ENCODE measurements at regions not wholly inside any gene's neighbourhood (a gene's known extent, or its start where the extent isn't known, plus 50 kb on each side); places are given as distances from the start of the nearest gene placed in this dataset.

DNA sequence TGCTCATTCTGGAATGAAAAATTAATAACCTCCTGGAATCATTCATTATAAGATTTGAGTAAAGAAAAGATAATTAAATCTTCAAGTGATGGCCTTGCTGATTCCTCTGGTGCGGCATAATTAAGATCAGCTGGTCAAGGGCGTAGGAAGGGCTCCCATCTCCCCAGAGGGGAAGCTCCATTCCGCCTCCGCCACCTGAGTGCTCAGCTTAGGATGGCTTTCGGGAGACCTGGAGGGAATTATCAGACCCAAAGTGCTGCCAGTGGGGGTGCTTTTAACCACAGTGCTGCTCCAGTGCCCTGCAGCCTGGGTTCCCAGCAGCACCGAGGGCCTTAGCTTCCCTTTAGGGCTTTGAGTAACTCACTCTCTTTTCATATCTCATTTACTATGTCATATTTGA lies 556.6 kb upstream of the RGMA start:
- no peak for DNase-seq (ENCODE audit: low spot score)

- no peak for DNase-seq (ENCODE audit: low spot score)
Measured at GRCh38 chr15:93644595-93644994, 555.6 kb upstream of the RGMA start.

DNA sequence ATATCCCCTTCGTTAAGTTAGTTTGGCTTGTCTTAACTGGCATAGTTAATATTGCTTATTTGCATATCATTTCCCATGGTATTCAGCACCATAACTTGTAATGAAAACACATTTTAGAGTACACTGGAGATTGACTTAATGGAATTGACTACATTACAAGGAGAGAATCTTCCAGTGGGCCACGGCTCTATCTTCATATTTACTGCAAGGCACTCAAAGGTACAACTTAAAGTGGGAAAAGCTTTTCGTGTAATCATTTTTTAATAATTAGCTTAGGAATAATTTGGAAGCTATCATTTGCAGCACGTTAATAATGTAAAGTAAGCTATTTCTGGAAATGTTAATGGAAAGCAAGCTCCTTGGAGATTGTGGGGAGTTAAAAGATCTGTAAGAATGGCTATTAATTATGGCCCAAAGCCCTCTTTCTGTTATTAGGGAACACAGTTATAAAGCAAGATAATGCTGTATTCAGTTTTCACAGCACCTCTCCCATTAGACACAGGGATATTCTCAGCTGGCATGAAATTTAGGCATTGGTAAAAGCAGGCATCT lies 551.5 kb upstream of the RGMA start:
- DNase-seq (ENCODE audit: low spot score): no peak

DNA sequence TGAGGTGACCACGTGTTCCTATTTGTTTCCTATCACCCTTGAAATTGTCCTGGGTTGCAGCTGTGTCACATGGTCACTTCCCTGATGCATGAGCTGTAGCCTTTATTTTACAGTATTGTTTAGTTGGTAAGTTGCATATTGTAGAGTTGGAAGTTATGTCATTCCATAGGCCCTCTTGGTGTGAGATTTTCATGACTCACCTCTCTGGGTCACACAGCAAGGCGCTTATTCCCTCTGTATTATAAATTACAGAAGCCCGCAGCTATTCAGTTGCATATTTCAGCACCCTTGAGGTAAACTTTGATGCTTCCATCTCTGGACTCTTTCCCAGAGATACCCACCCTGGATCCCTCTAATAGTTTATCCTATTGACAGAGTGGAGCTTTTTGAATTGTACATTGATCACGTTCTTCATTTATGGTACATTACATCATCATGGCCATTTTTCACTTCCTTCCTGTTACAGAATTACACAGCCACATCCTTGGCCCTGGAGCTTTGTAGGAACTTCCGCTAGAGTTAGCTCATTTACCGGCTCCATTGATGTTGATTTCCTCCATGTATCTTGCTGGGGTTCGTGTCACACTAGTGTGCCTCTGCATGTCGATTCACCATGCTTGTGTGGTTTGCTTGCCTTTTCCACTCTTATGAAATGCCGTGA lies 543.1 kb upstream of the RGMA start:
- DNase-seq (ENCODE audit: low spot score): no peak

DNA sequence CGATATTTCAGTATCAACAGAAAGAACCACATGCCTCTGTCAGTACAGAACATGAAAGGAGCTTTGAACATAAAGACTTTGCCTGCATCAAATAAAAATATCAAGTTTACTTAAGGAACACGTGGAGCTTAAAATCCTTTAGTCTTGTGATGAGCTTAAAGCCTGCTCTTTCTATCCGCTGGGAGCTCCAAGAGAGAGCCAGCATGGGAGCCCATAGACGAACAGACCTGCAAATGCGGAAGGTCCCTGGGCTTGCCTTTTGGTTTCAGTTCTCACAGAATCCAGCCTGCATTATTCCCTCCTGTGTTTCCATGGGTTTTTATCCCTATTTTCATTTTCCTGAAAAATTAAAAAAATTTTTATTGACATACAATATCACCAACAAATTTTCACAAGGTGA lies 530.6 kb upstream of the RGMA start:
- DNase-seq (ENCODE audit: low spot score): no peak

- no peak for DNase-seq (ENCODE audit: low spot score)
Measured at GRCh38 chr15:93617443-93617842, 528.4 kb upstream of the RGMA start.

DNA sequence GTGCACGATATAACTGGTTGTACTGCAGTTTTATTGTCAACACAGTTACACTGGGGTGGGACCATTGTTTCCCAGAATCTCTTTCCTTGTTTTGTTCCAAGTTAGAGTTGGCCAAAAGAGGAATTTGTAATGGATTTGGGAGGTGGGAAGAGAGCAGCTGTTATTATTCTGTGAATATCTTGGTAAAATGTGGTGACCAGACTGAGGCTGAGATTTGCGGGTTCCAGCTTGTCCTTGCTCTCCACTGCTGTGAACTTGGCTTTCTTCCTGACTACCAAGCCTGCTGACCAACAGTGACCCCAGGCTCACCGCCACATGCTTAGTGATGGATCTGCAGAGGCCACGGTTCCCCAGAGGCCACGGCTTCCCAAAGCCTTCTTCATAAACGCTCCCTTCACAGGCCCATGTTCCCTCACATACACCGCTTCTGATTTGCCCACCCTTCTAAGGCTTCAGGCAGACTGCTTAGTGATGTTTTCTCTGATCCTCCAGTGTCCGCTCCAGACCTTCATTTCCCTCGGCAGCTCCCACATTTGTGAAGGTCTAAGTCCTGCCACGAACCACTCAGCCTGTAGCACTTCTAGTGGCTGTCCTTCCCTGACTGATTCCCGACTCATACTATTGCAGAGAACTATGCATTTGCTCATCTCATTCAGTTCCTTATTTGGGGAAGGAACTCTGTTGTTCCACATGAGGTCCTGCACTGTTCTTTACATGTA lies 525.5 kb upstream of the RGMA start:
- no peak for DNase-seq (ENCODE audit: low spot score)

DNA sequence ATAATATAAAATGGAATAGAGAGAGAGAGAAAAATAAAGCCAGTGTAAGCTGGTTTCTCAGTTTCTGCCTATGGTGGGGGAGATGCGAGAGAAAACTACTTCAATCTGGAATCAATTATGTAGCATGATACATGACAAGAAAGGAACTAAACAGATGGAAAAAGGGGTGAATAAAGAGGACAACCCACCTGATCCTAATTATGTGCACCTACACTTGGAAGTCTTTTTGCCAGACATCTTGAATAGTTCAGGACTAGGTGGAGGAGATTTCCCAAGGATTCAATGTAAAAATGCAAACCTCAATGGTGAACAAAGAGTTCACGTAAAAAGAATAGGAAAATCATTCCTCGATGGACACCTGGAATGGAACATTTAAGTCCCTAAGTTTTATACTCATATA lies 524.4 kb upstream of the RGMA start:
- DNase-seq (ENCODE audit: low spot score): no peak

DNA sequence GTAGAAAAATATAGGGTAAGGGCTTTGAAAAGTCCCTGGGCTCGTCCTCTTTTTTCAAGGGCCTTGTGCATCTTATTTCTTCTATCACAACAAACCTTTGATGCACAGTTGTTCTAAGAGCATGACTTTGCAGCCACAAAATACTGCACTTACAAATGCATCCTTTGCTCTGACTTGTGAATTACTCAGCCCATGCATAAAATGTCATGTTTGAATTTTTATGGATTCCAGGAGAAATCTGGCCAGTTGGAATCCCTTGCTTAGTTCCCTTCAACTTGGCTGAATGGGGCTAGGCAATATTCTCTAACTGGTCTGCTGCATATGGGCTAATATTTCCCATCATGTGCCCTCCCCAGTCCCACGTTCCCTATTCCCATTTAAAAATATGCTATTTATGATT lies 523.9 kb upstream of the RGMA start:
- DNase-seq (ENCODE audit: low spot score): no peak

DNA sequence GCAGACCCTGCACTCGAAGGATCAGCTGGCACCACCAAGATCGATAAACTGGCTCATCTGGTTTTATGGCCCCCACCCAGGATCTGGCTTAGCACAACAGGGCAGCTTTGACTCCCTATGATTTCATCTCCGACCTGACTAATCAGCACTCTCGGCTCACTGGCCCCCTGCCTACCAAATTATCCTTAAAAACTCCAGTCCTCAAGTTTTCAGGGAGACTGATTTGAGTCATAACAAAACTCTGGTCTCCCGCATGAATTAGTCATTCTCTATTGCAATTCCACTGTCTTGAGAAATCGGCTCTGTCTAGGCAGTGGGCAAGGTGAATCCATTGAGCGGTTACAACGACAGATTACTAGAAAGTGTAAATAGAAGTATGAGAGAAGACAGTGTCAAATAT lies 521.9 kb upstream of the RGMA start:
- DNase-seq (ENCODE audit: low spot score): no peak

GRCh38 chr15:93608643-93609148 lies 519.7 kb upstream of the RGMA start:
- DNase-seq (ENCODE audit: low spot score): no peak

GRCh38 chr15:93603550-93603949 lies 514.5 kb upstream of the RGMA start:
- no peak for DNase-seq (ENCODE audit: low spot score)

DNA sequence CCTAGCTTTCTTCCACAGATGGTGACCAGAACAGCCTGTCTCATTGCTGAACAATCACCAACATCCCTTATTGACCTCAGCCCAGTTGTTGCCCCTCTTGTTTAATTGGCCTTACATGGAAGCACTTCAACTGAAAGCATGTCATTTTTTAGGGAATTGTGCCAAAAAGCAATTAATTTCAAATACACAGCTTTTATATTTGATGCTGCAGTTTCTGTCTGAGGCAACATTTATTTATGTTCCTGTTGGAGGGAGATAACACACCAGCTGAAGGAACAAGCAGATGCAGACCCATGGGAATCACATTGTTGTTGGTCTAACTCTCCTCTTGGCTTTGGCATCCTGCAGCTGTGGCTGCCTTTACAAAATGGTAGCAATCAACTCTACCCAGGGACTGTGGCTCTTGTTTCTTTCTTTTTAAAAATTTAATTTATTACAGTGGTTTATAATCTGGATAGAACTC lies 498.1 kb upstream of the RGMA start:
- DNase-seq (ENCODE audit: low spot score): no peak

DNA sequence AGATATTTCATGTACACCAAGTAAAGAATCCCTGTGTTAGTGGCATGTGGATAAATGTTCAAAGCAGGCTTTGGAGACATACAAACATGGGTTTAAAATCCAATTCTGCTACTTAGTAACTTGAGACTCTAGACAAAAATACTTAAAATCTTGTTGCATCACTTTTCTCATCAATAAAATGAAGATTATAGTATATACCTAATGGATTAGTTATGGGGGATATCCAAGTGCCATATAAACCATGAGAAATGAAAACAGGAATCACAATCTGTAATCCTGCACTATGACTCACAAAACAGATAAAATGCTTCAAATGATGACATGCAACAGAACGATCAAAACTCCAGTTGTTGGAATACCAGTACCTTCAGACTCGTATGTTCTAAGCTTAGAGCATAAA lies 496.0 kb upstream of the RGMA start:
- no peak for DNase-seq (ENCODE audit: low spot score)

GRCh38 chr15:93583968-93584367 lies 495.0 kb upstream of the RGMA start:
- no peak for DNase-seq (ENCODE audit: low spot score)

DNA sequence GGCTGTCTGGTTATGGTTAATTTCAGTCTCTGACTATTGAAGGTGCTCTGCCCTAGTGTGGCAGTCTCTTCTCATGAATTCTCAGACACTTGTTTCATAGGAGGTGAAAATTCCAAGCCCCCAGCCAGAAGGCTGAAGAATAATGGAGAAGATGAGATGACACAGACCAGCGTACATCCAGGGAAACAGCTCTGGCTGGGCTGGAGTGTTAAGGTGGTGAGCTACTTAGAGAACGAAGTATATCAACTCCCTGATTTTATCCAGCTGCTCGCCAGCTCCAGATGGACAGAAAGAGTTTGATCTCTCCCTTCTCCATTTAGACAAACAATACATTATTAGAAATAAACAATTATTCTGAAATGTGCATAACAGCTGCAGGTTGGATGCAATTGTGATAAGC lies 494.5 kb upstream of the RGMA start:
- no peak for DNase-seq (ENCODE audit: low spot score)

GRCh38 chr15:93570527-93570926 lies 481.5 kb upstream of the RGMA start:
- no peak for DNase-seq (ENCODE audit: low spot score)

DNA sequence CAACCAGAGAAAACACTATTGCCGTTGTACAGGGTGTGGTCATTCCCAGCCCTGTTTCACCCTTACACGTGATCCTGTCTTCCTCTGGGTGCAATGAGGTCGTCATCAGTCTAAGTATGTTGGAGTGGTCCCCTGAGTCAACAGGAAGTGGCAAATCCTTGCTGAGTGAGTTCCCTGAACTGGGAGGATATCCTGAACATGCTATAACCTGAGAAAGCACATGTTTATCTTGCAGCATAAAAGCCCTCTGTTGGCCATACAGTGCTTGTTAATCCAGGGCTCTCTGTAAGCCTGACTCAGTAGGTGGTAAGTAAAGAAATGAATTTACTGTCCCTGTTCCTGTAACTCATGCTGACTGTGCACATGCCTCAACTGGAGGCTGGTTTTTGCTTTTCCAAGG lies 477.8 kb upstream of the RGMA start:
- no peak for DNase-seq (ENCODE audit: low spot score)

DNA sequence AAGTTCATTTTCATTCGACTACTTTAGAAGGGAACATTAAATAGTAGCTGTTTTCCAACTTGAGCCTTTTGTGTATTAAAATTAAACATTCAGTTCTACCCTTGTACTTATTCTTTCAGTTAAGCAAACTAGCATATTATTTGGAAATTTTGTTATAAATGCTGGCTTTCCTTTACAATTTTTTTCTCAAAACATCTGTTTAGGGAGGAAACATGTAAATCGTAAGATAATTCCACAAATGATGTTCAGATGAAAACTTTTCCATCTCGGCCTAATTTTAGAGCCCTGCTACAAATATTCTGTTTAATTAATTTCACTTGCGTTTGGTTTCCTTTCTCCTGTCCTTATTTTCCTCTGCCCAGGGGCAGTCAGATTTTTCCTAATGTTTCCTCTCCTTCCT lies 476.2 kb upstream of the RGMA start:
- no peak for DNase-seq (ENCODE audit: low spot score)

- no peak for DNase-seq (ENCODE audit: low spot score)
Measured at GRCh38 chr15:93563218-93563617, 474.2 kb upstream of the RGMA start.

DNA sequence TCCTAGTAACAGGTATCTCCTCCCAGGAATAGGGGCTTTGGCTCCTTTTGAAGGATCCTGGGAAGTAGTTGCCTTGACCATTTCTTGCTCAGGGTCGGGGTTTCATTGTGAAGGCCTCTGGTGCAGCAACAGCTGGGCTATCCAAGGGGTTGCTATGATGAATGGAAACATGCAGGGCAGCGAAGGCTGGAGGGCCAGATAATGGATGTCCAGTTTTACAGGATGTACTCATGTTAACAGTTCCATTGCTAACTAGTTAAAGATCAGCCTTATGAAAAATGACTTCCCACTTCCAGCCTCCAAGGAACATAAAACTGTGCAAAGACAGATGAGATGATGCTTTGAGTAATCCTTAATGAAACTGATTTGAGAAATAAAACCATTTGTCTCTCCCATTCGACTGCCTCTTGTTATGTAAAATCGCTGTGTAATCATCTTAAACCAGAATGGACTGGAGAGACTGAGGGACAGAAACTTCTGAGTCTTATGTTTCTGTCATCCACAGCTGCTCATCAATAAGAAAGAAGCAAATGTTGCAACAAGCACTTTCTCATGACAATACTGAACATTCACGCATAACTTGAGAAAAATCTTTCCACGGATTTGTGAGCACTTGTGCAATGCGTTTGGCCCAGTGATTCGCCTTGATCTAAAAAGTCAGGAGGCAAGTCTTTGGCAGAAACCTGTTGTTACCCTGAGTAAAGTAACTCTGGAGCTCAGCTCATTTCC lies 473.5 kb upstream of the RGMA start:
- DNase-seq (ENCODE audit: low spot score): no peak

- DNase-seq (ENCODE audit: low spot score): no peak
Measured at GRCh38 chr15:93557696-93558095, 468.7 kb upstream of the RGMA start.

Measured in AG08396 (cell line).